ENCODE measurements at regions not wholly inside any gene's neighbourhood (a gene's known extent, or its start where the extent isn't known, plus 50 kb on each side); places are given as distances from the start of the nearest gene placed in this dataset.

DNA sequence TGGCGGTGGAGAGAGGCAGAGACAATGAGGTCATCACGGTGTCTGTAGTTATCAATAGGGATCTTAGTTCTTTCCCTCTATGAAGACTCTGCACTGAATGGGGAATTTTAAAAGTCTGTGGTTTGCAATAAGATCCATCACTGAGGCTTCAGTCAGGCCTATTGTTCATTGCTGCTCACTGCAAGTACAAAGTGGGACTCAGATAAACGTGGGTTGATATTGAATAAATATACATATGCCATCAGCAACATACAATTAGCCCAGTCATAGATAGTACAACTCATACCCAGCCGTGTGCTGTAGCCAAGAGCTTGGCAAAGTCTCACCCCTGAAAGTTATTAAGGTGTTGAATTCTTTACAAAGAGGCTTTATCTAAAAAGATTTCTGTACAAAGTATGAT is 88.4 kb downstream of the ENC1 start:
- no peak overlapping the region for H3K14ac ChIP-seq (ENCODE audit: insufficient read length)
- H3K9me3 ChIP-seq (ENCODE audit: insufficient read depth in 2 of 2, low read depth in 1 of 2, low read length in 1 of 2), result no peaks in the 10 kb centered on the region
- no peak overlapping the region for H3K18ac ChIP-seq (ENCODE audit: extremely low read depth, low read length)
- no peak overlapping the region for H3K9ac ChIP-seq (replicated peaks in 1 of 4; ENCODE audit: extremely low read depth in 1 of 4, low read depth in 3 of 4, low read length in 3 of 4)
- H3K4me3 ChIP-seq (ENCODE audit: extremely low read depth in 1 of 4, insufficient read depth in 2 of 4, low read depth in 3 of 4, low read length in 4 of 4), result no peak overlapping the region
- no peak overlapping the region for H2BK12ac ChIP-seq (ENCODE audit: low read depth, low read length)
- no peaks in the 10 kb centered on the region for H3K36me3 ChIP-seq (ENCODE audit: control insufficient read depth in 2 of 4, insufficient read depth in 4 of 4, low read length in 3 of 4)
- no peak overlapping the region for H3K4ac ChIP-seq (replicated peaks; ENCODE audit: insufficient read length, low read depth, low read length)
- H3K27me3 ChIP-seq (replicated peaks in 1 of 4; ENCODE audit: control insufficient read depth in 3 of 4, extremely low read depth in 1 of 4, insufficient read depth in 3 of 4, low read length in 3 of 4), result no peaks in the 10 kb centered on the region
- H3K4me2 ChIP-seq (ENCODE audit: insufficient read depth in 1 of 2, low read depth in 2 of 2, low read length in 2 of 2), result no peak overlapping the region
- no peak overlapping the region for H4K8ac ChIP-seq (ENCODE audit: extremely low read depth, insufficient read depth, low read length)
- H4K5ac ChIP-seq (ENCODE audit: insufficient read length, low read depth, low read length), result no peak overlapping the region
- H2AK5ac ChIP-seq (ENCODE audit: low read depth, low read length), result no peak overlapping the region
- CTCF ChIA-PET (ENCODE audit: partially characterized antibody), result no interaction called here
- H3K4me1 ChIP-seq (replicated peaks in 1 of 4; ENCODE audit: control insufficient read depth in 3 of 4, insufficient read depth in 4 of 4, low read length in 3 of 4), result peaks cover 0 to 3% (median 1%) of the 10 kb centered on the region in 4 experiments; a peak in 1 of 7 replicates
- H2BK15ac ChIP-seq (ENCODE audit: low read length), result no peak overlapping the region
- H2BK5ac ChIP-seq (ENCODE audit: low read depth, low read length), result no peak overlapping the region
- H3K56ac ChIP-seq (replicated peaks; ENCODE audit: insufficient read length, low read depth, low read length), result no peak overlapping the region
- POLR2A ChIA-PET (ENCODE audit: partially characterized antibody), result no interaction called here
- DNase-seq (ENCODE audit: low read depth in 1 of 2, low spot score in 2 of 2), result no peak
- no peak overlapping the region for H2BK120ac ChIP-seq (replicated peaks; ENCODE audit: low read depth, low read length)
- no peak for FAIRE-seq
- no peaks in the 10 kb centered on the region for H3K79me2 ChIP-seq (ENCODE audit: control insufficient read depth in 1 of 2, insufficient read depth in 2 of 2, low read length in 2 of 2)
- WGBS, 2 experiments (ENCODE audit: extremely low coverage in 1 of 2, insufficient coverage in 1 of 2, insufficient read length in 1 of 2, insufficient replicate concordance in 2 of 2, low coverage in 1 of 2, low lambda C conversion rate in 2 of 2, missing lambda C conversion rate in 1 of 2), result 82% methylated on average over 4 of the region's 4 CpGs; no CpG with 5 or more reads in 1 of the 2 experiments
- H2AFZ ChIP-seq (ENCODE audit: low read length), result no peak overlapping the region
- no peaks in the 10 kb centered on the region for H4K20me1 ChIP-seq (replicated peaks in 1 of 2; ENCODE audit: control insufficient read depth in 1 of 2, insufficient read depth in 2 of 2, low read length in 2 of 2)
- no peaks in the 10 kb centered on the region for H3K23me2 ChIP-seq (ENCODE audit: low read depth, low read length)
- H3K79me1 ChIP-seq (ENCODE audit: low read depth, low read length), result no peaks in the 10 kb centered on the region
- no peak for TF ChIP-seq KDM4A (IDR thresholded peaks at IDR 0.05; ENCODE audit: low read depth, low read length, severe bottlenecking)
- no peak for TF ChIP-seq RFX5 (IDR thresholded peaks at IDR 0.05; ENCODE audit: borderline replicate concordance, low read depth, low read length)
- TF ChIP-seq SRF (IDR thresholded peaks at IDR 0.05; ENCODE audit: low read depth, low read length), result no peak
- no peak for TF ChIP-seq KDM5A (IDR thresholded peaks at IDR 0.05; ENCODE audit: low read length)
- TF ChIP-seq KDM1A (IDR thresholded peaks at IDR 0.05; ENCODE audit: borderline replicate concordance, low read length), result no peak
- no peak for TF ChIP-seq EGR1 (IDR thresholded peaks at IDR 0.05; ENCODE audit: borderline replicate concordance, low read depth, low read length)
- no peak overlapping the region for H3K27ac ChIP-seq (ENCODE audit: low read depth, low read length)
- no peak overlapping the region for H2BK20ac ChIP-seq (ENCODE audit: low read length)
- no peak overlapping the region for H3K23ac ChIP-seq (ENCODE audit: insufficient read length)
- no peak overlapping the region for H4K91ac ChIP-seq (replicated peaks; ENCODE audit: insufficient read length, low read length)
